ENCODE measurements at regions not wholly inside any gene's neighbourhood (a gene's known extent, or its start where the extent isn't known, plus 50 kb on each side); places are given as distances from the start of the nearest gene placed in this dataset.

DNA sequence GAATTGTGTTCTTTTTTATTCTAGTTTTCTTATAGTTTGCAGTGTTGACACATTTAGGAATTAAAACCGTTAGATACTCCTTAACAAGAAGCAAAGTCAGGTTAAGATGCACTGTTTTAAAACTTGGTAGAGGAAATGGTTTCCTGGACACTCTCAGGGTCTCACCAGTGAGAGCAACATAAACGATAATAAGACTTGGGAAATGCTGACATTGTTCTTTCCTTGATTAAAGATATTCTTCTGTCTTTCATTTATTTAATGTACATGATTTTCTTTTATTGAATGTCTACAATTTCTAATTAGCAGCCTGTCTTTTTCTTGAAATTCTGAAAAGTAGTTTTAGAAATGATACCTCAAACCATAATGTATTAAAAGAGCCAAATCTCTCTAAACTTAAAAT lies 707.9 kb upstream of the CHD1 start:
- Histone ChIP-seq H3K9ac (ENCODE audit: extremely low read depth, low read length, poor library complexity, severe bottlenecking) (no peak overlapping the region), H3K4me3 (ENCODE audit: low read length) (no peak overlapping the region), H3K27me3 (ENCODE audit: control insufficient read depth, insufficient read depth, low read length, poor library complexity, severe bottlenecking) (no peaks in the 10 kb centered on the region), H3K36me3 (ENCODE audit: control insufficient read depth, insufficient read depth, low read length) (no peaks in the 10 kb centered on the region), H3K4me1 (ENCODE audit: control insufficient read depth, insufficient read depth, low read length) (no peaks in the 10 kb centered on the region), H3K9me3 (ENCODE audit: control insufficient read depth, low read length) (no peaks in the 10 kb centered on the region), H3K27ac (ENCODE audit: low read depth, low read length) (no peak overlapping the region)
- H3K36me3 Mint-ChIP-seq (ENCODE audit: low read depth) = no peaks in the 10 kb centered on the region
- H3K4me1 Mint-ChIP-seq = peaks cover 2% of the 10 kb centered on the region
- no peaks in the 10 kb centered on the region for H3K27me3 Mint-ChIP-seq (ENCODE audit: insufficient read depth)
- H3K4me3 Mint-ChIP-seq = no peak overlapping the region
- DNase-seq = no peak
- no peak for TF ChIP-seq CTCF (conservative IDR thresholded peaks at IDR 0.05)
- no peaks in the 10 kb centered on the region for H3K9me3 Mint-ChIP-seq
- H3K27ac Mint-ChIP-seq = no peak overlapping the region
- WGBS, 2 experiments (ENCODE audit: insufficient coverage in 1 of 2, insufficient read length in 1 of 2) = 80 to 95% methylated on average over 1 to 2 of the region's 2 CpGs

DNA sequence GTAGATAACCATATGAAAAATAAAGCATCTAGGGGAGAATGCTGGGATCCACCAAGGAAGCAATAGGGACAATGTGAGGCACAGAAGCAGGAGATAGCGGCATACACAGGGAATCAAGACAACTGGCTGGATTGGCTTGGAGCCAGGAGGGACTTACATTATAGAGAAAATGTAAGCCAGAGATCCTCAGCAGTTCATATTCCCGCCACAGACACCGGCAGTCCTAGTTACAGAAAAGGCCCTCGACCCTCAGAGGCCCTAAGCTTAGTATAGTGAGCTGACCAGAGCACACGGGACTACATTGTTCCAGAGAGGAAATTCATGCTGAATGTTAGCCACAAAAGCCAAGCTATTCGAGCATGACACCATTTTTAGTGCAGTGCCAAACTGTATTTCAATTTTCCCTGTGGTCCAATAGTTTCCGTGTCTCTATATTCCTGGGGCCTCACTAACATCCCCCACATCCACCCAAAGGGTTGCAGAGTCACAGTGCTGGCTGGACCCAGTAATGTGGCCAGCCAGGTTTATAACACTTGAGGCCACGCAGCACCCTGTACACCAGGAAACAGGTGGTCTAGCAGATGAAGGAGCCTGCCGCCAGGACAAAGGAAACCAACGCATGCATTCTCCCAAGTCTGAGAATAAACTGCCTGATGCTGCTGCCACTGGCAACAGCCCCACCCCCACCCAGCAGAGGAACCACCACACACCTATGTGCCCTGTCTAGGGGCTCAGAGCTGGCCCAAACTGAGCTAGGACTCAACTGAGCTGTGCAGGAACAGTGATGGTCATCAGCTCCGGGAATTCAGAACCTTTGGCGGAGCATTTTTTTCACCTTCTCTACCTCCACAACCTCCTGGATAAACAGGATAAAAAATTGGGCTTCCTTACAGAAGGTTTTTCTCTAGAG lies 693.2 kb upstream of the CHD1 start:
- Histone ChIP-seq H3K4me1 (ENCODE audit: control insufficient read depth, insufficient read depth, low read length) (no peaks in the 10 kb centered on the region), H3K4me3 (ENCODE audit: low read length) (no peak overlapping the region), H3K27ac (ENCODE audit: low read depth, low read length) (no peak overlapping the region), H3K9ac (ENCODE audit: extremely low read depth, low read length, poor library complexity, severe bottlenecking) (no peak overlapping the region), H3K36me3 (ENCODE audit: control insufficient read depth, insufficient read depth, low read length) (no peaks in the 10 kb centered on the region), H3K27me3 (ENCODE audit: control insufficient read depth, insufficient read depth, low read length, poor library complexity, severe bottlenecking) (no peaks in the 10 kb centered on the region), H3K9me3 (ENCODE audit: control insufficient read depth, low read length) (no peaks in the 10 kb centered on the region)
- no peaks in the 10 kb centered on the region for H3K9me3 Mint-ChIP-seq
- H3K27me3 Mint-ChIP-seq (ENCODE audit: insufficient read depth) = no peaks in the 10 kb centered on the region
- WGBS, 2 experiments (ENCODE audit: insufficient coverage in 1 of 2, insufficient read length in 1 of 2) = 95 to 99% methylated on average over 6 to 12 of the region's 12 CpGs
- no peak for TF ChIP-seq CTCF (conservative IDR thresholded peaks at IDR 0.05)
- no peaks in the 10 kb centered on the region for H3K4me1 Mint-ChIP-seq
- no peak for DNase-seq
- H3K4me3 Mint-ChIP-seq = no peak overlapping the region
- H3K27ac Mint-ChIP-seq = no peak overlapping the region
- H3K36me3 Mint-ChIP-seq (ENCODE audit: low read depth) = no peaks in the 10 kb centered on the region

DNA sequence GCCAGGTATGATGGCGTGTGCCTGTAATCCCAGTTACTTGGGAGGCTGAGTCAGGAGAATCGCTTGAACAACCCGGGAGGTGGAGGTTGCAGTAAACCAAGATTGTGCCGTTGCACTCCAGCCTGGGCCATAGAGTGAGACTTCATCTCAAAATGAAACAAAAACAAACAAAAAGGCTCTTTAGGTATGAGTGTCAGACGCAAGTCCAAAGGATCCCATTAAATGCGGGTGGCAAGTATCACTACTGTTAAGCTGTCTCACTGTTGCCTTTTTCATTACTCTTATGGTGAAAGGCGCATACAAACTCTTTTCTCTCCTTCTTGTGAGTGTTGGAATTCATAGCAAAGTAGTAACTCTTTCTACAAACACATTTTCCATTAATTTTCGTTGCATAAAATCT lies 688.5 kb upstream of the CHD1 start:
- no peak for TF ChIP-seq CTCF (conservative IDR thresholded peaks at IDR 0.05)
- DNase-seq = no peak
- Histone ChIP-seq H3K9ac (ENCODE audit: extremely low read depth, low read length, poor library complexity, severe bottlenecking) (no peak overlapping the region), H3K9me3 (ENCODE audit: control insufficient read depth, low read length) (no peaks in the 10 kb centered on the region), H3K27me3 (ENCODE audit: control insufficient read depth, insufficient read depth, low read length, poor library complexity, severe bottlenecking) (no peaks in the 10 kb centered on the region), H3K27ac (ENCODE audit: low read depth, low read length) (no peak overlapping the region), H3K4me3 (ENCODE audit: low read length) (no peak overlapping the region), H3K36me3 (ENCODE audit: control insufficient read depth, insufficient read depth, low read length) (no peaks in the 10 kb centered on the region), H3K4me1 (ENCODE audit: control insufficient read depth, insufficient read depth, low read length) (no peaks in the 10 kb centered on the region)
- Mint-ChIP-seq H3K27ac (no peak overlapping the region), H3K27me3 (ENCODE audit: insufficient read depth) (no peaks in the 10 kb centered on the region), H3K4me1 (no peaks in the 10 kb centered on the region), H3K9me3 (no peaks in the 10 kb centered on the region), H3K36me3 (ENCODE audit: low read depth) (no peaks in the 10 kb centered on the region), H3K4me3 (no peak overlapping the region)
- WGBS, 2 experiments (ENCODE audit: insufficient coverage in 1 of 2, insufficient read length in 1 of 2) = 90 to 96% methylated on average over 8 of the region's 8 CpGs

Measured in endodermal cell (in vitro differentiated cells).